HEK293 (cell line): ENCODE measurements at regions not wholly inside any gene's neighbourhood (a gene's known extent, or its start where the extent isn't known, plus 50 kb on each side); places are given as distances from the start of the nearest gene placed in this dataset.

ENCODE experiments used
- CTCF ChIA-PET: fragments of 350-600 bp; formaldehyde crosslinking; extraction: SDS; loops from one replicate; lab custom pipeline; 2021; ENCODE audit warnings: antibody characterized with exemption; lab: Yijun Ruan, JAX
- POLR2A ChIA-PET: fragments of 300-600 bp; formaldehyde crosslinking; extraction: SDS; loops from one replicate; lab custom pipeline; 2020; ENCODE audit warnings: antibody characterized with exemption, inconsistent platforms; lab: Yijun Ruan, JAX
- H3K27ac ChIP-seq: fragments of 200-500 bp; sonication (Bioruptor generic); 2 replicates; pipeline ENCODE4 v1.5.1; 2014; ENCODE audit warnings: low read depth, low read length, control low read depth, inconsistent platforms; ENCODE audit errors: extremely low read depth
- H3K36me3 ChIP-seq, 2 experiments: fragments of 200-500 bp in 1 of 2; sonication (Bioruptor generic) in 1 of 2; 1 replicate in 1 of 2; 2 replicates in 1 of 2; pipeline ENCODE4 v1.5.1; 2014 to 2017; ENCODE audit warnings: inconsistent platforms in 2 of 2, low read length in 2 of 2; ENCODE audit not compliant: control insufficient read depth in 2 of 2, insufficient read depth in 1 of 2
- H3K4me1 ChIP-seq: fragments of 200-500 bp; sonication (Bioruptor generic); 2 replicates; pipeline ENCODE4 v1.5.1; 2014; ENCODE audit warnings: mild to moderate bottlenecking, low read length, inconsistent platforms; ENCODE audit not compliant: control insufficient read depth, insufficient read depth
- H3K4me3 ChIP-seq: 2 replicates; pipeline ENCODE4 v1.5.1; 2011; ENCODE audit warnings: low read depth, mild to moderate bottlenecking, control low read depth, low read length, moderate library complexity
- H3K9me3 ChIP-seq: fragments of 200-500 bp; sonication (Bioruptor generic); 2 replicates; pipeline ENCODE4 v1.5.1; 2014; ENCODE audit warnings: low read depth, low read length, inconsistent platforms; ENCODE audit not compliant: control insufficient read depth, insufficient read depth
- GLI4 ChIP-seq: fragments of 450-650 bp; formaldehyde crosslinking; IDR thresholded peaks from 2 replicates; pipeline ENCODE4 v1.5.1; 2016; ENCODE audit warnings: missing biosample characterization, missing genetic modification characterization
- HOXD13 ChIP-seq: sonication (generic); formaldehyde crosslinking; IDR thresholded peaks from 2 replicates; pipeline ENCODE4 v1.8.0; 2022; ENCODE audit warnings: missing genetic modification reagents, borderline replicate concordance
- SCRT2 ChIP-seq: fragments of 450-650 bp; formaldehyde crosslinking; IDR thresholded peaks from 2 replicates; pipeline ENCODE4 v1.5.1; 2016; ENCODE audit warnings: missing biosample characterization, missing genetic modification characterization
- ZBTB17 ChIP-seq: fragments of 450-650 bp; formaldehyde crosslinking; IDR thresholded peaks from 2 replicates; pipeline ENCODE4 v1.5.1; 2016; ENCODE audit warnings: missing biosample characterization, missing genetic modification characterization
- ZEB2 ChIP-seq: fragments of 450-650 bp; formaldehyde crosslinking; IDR thresholded peaks from 2 replicates; pipeline ENCODE4 v1.5.1; 2016; ENCODE audit warnings: missing biosample characterization, missing genetic modification characterization
- ZFP3 ChIP-seq: fragments of 450-650 bp; formaldehyde crosslinking; IDR thresholded peaks from 2 replicates; pipeline ENCODE4 v1.5.1; 2016; ENCODE audit warnings: low read depth, missing biosample characterization, missing genetic modification characterization
- ZNF10 ChIP-seq: fragments of 450-650 bp; formaldehyde crosslinking; IDR thresholded peaks from 2 replicates; pipeline ENCODE4 v1.5.1; 2017; ENCODE audit warnings: missing biosample characterization, missing genetic modification characterization
- ZNF146 ChIP-seq: fragments of 450-650 bp; formaldehyde crosslinking; IDR thresholded peaks from 2 replicates; pipeline ENCODE4 v1.5.1; 2016; ENCODE audit warnings: missing biosample characterization, missing genetic modification characterization
- ZNF174 ChIP-seq: fragments of 450-650 bp; formaldehyde crosslinking; IDR thresholded peaks from 2 replicates; pipeline ENCODE4 v1.5.0; 2017; ENCODE audit warnings: missing biosample characterization, mild to moderate bottlenecking, missing genetic modification characterization
- ZNF202 ChIP-seq: fragments of 450-650 bp; formaldehyde crosslinking; IDR thresholded peaks from 2 replicates; pipeline ENCODE4 v1.5.1; 2016; ENCODE audit warnings: missing biosample characterization, missing genetic modification characterization, borderline replicate concordance
- ZNF221 ChIP-seq: fragments of 450-650 bp; formaldehyde crosslinking; IDR thresholded peaks from 2 replicates; pipeline ENCODE4 v1.5.1; 2017; ENCODE audit warnings: missing biosample characterization, missing genetic modification characterization, borderline replicate concordance
- ZNF24 ChIP-seq: fragments of 450-650 bp; formaldehyde crosslinking; IDR thresholded peaks from 2 replicates; pipeline ENCODE4 v1.5.1; 2016; ENCODE audit warnings: missing biosample characterization, missing genetic modification characterization
- ZNF366 ChIP-seq: fragments of 450-650 bp; formaldehyde crosslinking; conservative IDR thresholded peaks from 2 replicates; pipeline ENCODE4 v1.5.1; 2016; ENCODE audit warnings: missing biosample characterization, missing genetic modification characterization
- ZNF558 ChIP-seq: fragments of 450-650 bp; formaldehyde crosslinking; IDR thresholded peaks from 2 replicates; pipeline ENCODE4 v1.5.1; 2016; ENCODE audit warnings: missing biosample characterization, missing genetic modification characterization
- ZNF596 ChIP-seq: fragments of 450-650 bp; IDR thresholded peaks from 2 replicates; pipeline ENCODE4 v1.5.0; 2018; ENCODE audit warnings: missing biosample characterization, mild to moderate bottlenecking, missing genetic modification characterization, moderate library complexity
- ZNF629 ChIP-seq: fragments of 450-650 bp; formaldehyde crosslinking; IDR thresholded peaks from 2 replicates; pipeline ENCODE4 v1.5.1; 2017; ENCODE audit warnings: missing biosample characterization, missing genetic modification characterization
- ZNF660 ChIP-seq: fragments of 450-650 bp; IDR thresholded peaks from 2 replicates; pipeline ENCODE4 v1.5.1; 2018; ENCODE audit warnings: missing biosample characterization, mild to moderate bottlenecking, missing genetic modification characterization
- ZNF701 ChIP-seq: fragments of 450-650 bp; formaldehyde crosslinking; IDR thresholded peaks from 2 replicates; pipeline ENCODE4 v1.5.1; 2016; ENCODE audit warnings: missing biosample characterization, missing genetic modification characterization
- TF ChIP-seq, protein P1 (sequence below): fragments of 450-650 bp; formaldehyde crosslinking; IDR thresholded peaks from 2 replicates; pipeline ENCODE4 v1.5.1; 2016; ENCODE audit warnings: missing biosample characterization, missing genetic modification characterization, borderline replicate concordance
- TF ChIP-seq, protein P2 (sequence below): fragments of 450-650 bp; formaldehyde crosslinking; IDR thresholded peaks from 2 replicates; pipeline ENCODE4 v1.5.1; 2016; ENCODE audit warnings: missing biosample characterization, missing genetic modification characterization
- TF ChIP-seq, protein P3 (sequence below): fragments of 450-650 bp; formaldehyde crosslinking; IDR thresholded peaks from 2 replicates; pipeline ENCODE4 v1.5.1; 2016; ENCODE audit warnings: missing biosample characterization, missing genetic modification characterization
- TF ChIP-seq, protein P4 (sequence below): fragments of 450-650 bp; formaldehyde crosslinking; IDR thresholded peaks from 2 replicates; pipeline ENCODE4 v1.5.1; 2016; ENCODE audit warnings: missing biosample characterization, missing genetic modification characterization, borderline replicate concordance
- TF ChIP-seq, protein P5 (sequence below): fragments of 450-650 bp; formaldehyde crosslinking; IDR thresholded peaks from 2 replicates; pipeline ENCODE4 v1.5.1; 2016; ENCODE audit warnings: missing biosample characterization, missing genetic modification characterization

DNA sequence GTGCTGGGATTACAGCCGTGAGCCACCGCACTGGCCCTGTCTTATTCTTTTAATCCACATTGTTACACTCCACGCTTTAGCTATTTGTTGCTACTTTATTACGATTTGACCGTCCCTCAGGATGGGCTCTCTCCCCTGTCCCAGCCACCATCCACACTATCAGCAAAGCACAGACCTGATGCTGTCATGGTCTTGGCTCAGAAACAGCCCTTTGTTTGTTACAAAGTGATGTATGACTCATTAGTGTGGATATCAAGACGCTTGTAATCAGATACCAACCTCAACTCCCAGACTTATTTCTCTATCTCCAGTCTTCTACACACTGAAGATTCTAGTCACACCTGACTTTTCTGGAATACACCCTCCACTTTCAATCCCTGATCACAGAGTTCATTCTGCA lies 84.6 kb upstream of the FREM2 start:
- TF ChIP-seq GLI4 (no peak), HOXD13 (CRISPR knock-in tag) (no peak), ZNF660 (tag by site-specific recombination) (peak; percentile 62; the same call in 1 of the 2 replicates), ZEB2 (tag by site-specific recombination) (0 out of 2 replicates have a peak, but pooled peaks have one; percentile 30), ZBTB17 (tag by site-specific recombination) (peak; percentile 41; the same call in 1 of the 2 replicates), ZNF221 (no peak), ZNF10 (tag by site-specific recombination) (no peak), ZNF366 (peak; percentile 37; the same call in 1 of the 2 replicates), ZNF202 (tag by site-specific recombination) (no peak), ZNF596 (tag by site-specific recombination) (no peak), ZNF146 (no peak), ZFP3 (tag by site-specific recombination) (no peak), ZNF24 (tag by site-specific recombination) (no peak), ZNF174 (tag by site-specific recombination) (no peak), SCRT2 (tag by site-specific recombination) (peak; percentile 35; the same call in 1 of the 2 replicates), ZNF701 (no peak), ZNF629 (tag by site-specific recombination) (no peak), ZNF558 (no peak)
- TF ChIP-seq, protein P1, sequence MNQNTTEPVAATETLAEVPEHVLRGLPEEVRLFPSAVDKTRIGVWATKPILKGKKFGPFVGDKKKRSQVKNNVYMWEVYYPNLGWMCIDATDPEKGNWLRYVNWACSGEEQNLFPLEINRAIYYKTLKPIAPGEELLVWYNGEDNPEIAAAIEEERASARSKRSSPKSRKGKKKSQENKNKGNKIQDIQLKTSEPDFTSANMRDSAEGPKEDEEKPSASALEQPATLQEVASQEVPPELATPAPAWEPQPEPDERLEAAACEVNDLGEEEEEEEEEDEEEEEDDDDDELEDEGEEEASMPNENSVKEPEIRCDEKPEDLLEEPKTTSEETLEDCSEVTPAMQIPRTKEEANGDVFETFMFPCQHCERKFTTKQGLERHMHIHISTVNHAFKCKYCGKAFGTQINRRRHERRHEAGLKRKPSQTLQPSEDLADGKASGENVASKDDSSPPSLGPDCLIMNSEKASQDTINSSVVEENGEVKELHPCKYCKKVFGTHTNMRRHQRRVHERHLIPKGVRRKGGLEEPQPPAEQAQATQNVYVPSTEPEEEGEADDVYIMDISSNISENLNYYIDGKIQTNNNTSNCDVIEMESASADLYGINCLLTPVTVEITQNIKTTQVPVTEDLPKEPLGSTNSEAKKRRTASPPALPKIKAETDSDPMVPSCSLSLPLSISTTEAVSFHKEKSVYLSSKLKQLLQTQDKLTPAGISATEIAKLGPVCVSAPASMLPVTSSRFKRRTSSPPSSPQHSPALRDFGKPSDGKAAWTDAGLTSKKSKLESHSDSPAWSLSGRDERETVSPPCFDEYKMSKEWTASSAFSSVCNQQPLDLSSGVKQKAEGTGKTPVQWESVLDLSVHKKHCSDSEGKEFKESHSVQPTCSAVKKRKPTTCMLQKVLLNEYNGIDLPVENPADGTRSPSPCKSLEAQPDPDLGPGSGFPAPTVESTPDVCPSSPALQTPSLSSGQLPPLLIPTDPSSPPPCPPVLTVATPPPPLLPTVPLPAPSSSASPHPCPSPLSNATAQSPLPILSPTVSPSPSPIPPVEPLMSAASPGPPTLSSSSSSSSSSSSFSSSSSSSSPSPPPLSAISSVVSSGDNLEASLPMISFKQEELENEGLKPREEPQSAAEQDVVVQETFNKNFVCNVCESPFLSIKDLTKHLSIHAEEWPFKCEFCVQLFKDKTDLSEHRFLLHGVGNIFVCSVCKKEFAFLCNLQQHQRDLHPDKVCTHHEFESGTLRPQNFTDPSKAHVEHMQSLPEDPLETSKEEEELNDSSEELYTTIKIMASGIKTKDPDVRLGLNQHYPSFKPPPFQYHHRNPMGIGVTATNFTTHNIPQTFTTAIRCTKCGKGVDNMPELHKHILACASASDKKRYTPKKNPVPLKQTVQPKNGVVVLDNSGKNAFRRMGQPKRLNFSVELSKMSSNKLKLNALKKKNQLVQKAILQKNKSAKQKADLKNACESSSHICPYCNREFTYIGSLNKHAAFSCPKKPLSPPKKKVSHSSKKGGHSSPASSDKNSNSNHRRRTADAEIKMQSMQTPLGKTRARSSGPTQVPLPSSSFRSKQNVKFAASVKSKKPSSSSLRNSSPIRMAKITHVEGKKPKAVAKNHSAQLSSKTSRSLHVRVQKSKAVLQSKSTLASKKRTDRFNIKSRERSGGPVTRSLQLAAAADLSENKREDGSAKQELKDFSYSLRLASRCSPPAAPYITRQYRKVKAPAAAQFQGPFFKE: no peak
- TF ChIP-seq, protein P2, sequence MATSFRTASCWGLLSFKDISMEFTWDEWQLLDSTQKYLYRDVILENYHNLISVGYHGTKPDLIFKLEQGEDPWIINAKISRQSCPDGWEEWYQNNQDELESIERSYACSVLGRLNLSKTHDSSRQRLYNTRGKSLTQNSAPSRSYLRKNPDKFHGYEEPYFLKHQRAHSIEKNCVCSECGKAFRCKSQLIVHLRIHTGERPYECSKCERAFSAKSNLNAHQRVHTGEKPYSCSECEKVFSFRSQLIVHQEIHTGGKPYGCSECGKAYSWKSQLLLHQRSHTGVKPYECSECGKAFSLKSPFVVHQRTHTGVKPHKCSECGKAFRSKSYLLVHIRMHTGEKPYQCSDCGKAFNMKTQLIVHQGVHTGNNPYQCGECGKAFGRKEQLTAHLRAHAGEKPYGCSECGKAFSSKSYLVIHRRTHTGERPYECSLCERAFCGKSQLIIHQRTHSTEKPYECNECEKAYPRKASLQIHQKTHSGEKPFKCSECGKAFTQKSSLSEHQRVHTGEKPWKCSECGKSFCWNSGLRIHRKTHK (tag by site-specific recombination): no peak
- TF ChIP-seq, protein P3, sequence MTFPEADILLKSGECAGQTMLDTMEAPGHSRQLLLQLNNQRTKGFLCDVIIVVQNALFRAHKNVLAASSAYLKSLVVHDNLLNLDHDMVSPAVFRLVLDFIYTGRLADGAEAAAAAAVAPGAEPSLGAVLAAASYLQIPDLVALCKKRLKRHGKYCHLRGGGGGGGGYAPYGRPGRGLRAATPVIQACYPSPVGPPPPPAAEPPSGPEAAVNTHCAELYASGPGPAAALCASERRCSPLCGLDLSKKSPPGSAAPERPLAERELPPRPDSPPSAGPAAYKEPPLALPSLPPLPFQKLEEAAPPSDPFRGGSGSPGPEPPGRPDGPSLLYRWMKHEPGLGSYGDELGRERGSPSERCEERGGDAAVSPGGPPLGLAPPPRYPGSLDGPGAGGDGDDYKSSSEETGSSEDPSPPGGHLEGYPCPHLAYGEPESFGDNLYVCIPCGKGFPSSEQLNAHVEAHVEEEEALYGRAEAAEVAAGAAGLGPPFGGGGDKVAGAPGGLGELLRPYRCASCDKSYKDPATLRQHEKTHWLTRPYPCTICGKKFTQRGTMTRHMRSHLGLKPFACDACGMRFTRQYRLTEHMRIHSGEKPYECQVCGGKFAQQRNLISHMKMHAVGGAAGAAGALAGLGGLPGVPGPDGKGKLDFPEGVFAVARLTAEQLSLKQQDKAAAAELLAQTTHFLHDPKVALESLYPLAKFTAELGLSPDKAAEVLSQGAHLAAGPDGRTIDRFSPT: 0 out of 2 replicates have a peak, but pooled peaks have one; percentile 12
- TF ChIP-seq, protein P4, sequence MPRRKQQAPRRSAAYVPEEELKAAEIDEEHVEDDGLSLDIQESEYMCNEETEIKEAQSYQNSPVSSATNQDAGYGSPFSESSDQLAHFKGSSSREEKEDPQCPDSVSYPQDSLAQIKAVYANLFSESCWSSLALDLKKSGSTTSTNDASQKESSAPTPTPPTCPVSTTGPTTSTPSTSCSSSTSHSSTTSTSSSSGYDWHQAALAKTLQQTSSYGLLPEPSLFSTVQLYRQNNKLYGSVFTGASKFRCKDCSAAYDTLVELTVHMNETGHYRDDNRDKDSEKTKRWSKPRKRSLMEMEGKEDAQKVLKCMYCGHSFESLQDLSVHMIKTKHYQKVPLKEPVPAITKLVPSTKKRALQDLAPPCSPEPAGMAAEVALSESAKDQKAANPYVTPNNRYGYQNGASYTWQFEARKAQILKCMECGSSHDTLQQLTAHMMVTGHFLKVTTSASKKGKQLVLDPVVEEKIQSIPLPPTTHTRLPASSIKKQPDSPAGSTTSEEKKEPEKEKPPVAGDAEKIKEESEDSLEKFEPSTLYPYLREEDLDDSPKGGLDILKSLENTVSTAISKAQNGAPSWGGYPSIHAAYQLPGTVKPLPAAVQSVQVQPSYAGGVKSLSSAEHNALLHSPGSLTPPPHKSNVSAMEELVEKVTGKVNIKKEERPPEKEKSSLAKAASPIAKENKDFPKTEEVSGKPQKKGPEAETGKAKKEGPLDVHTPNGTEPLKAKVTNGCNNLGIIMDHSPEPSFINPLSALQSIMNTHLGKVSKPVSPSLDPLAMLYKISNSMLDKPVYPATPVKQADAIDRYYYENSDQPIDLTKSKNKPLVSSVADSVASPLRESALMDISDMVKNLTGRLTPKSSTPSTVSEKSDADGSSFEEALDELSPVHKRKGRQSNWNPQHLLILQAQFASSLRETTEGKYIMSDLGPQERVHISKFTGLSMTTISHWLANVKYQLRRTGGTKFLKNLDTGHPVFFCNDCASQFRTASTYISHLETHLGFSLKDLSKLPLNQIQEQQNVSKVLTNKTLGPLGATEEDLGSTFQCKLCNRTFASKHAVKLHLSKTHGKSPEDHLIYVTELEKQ (tag by site-specific recombination): peak; percentile 30; the same call in 1 of the 2 replicates
- TF ChIP-seq, protein P5, sequence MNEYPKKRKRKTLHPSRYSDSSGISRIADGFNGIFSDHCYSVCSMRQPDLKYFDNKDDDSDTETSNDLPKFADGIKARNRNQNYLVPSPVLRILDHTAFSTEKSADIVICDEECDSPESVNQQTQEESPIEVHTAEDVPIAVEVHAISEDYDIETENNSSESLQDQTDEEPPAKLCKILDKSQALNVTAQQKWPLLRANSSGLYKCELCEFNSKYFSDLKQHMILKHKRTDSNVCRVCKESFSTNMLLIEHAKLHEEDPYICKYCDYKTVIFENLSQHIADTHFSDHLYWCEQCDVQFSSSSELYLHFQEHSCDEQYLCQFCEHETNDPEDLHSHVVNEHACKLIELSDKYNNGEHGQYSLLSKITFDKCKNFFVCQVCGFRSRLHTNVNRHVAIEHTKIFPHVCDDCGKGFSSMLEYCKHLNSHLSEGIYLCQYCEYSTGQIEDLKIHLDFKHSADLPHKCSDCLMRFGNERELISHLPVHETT (tag by site-specific recombination): no peak
- no peaks in the 10 kb centered on the region for H3K4me1 ChIP-seq
- H3K4me3 ChIP-seq: no peak overlapping the region
- H3K36me3 ChIP-seq: no peaks in the 10 kb centered on the region
- H3K9me3 ChIP-seq: no peaks in the 10 kb centered on the region
- ChIA-PET CTCF (no interaction called here), POLR2A (no interaction called here)
- no peak overlapping the region for H3K27ac ChIP-seq
